K562 (cell line): ENCODE measurements at regions not wholly inside any gene's neighbourhood (a gene's known extent, or its start where the extent isn't known, plus 50 kb on each side); places are given as distances from the start of the nearest gene placed in this dataset.

Experiments
- ATAC-seq: fragments of 200-7000 bp; cut with Tn5 transposase; 3 replicates; pipeline ENCODE4 v1.9.1; 2020; ENCODE audit warnings: moderate library complexity
- BruUV-seq: library from RNA; stranded (reverse); fragments of 400-500 nt; replicated peaks from 2 replicates; lab custom pipeline; 2021; lab: Mats Ljungman, UMichigan
- CTCF ChIA-PET: fragments of 300-600 bp; formaldehyde crosslinking; extraction: SDS; loops from one replicate; lab custom pipeline; 2021; ENCODE audit warnings: low intra/inter-chr PET ratio; lab: Yijun Ruan, JAX
- POLR2A ChIA-PET: fragments of 300-600, 350-650 bp; sonication (Branson Sonifier 250); formaldehyde crosslinking; extraction: SDS; loops from one replicate; lab custom pipeline; 2021; ENCODE audit warnings: antibody characterized with exemption, inconsistent platforms; lab: Yijun Ruan, JAX
- DNase-seq, 4 experiments: peaks; one replicate each; pipeline versions ENCODE4 v3.0.0 to v3.0.0-alpha.2; 2011 to 2018; ENCODE audit warnings: low spot score in 3 of 4, mixed read lengths in 3 of 4; ENCODE audit errors: extremely low read depth in 1 of 4
- FAIRE-seq: peaks from 2 replicates; lab custom pipeline; 2011; peaks lifted over from hg19 to GRCh38; lab: Jason Lieb, UNC
- H2AFZ ChIP-seq: 2 replicates; pipeline ENCODE4 v1.6.0; 2011; ENCODE audit warnings: low read depth, low read length, control low read depth, inconsistent platforms
- H3K27ac ChIP-seq: fragments of 200-600 bp; 3 replicates; pipeline ENCODE4 v1.8.0; 2011; ENCODE audit warnings: low read depth, mild to moderate bottlenecking, control low read depth, inconsistent platforms, low read length, moderate library complexity, mixed read lengths; ENCODE audit errors: extremely low read depth
- H3K27me3 ChIP-seq, 2 experiments: fragments of 300-600 bp in 1 of 2; 2 replicates in 1 of 2; 3 replicates in 1 of 2; pipeline versions ENCODE4 v1.6.0 to v1.8.0; 2011; ENCODE audit warnings: inconsistent platforms in 2 of 2, low read length in 2 of 2, mild to moderate bottlenecking in 1 of 2, mixed read lengths in 1 of 2, moderate library complexity in 1 of 2; ENCODE audit not compliant: control insufficient read depth in 2 of 2, insufficient read depth in 2 of 2
- H3K36me3 ChIP-seq: fragments of 300-600 bp; 3 replicates; pipeline ENCODE4 v1.8.0; 2011; ENCODE audit warnings: mild to moderate bottlenecking, low read length, inconsistent platforms; ENCODE audit not compliant: control insufficient read depth, insufficient read depth
- H3K4me1 ChIP-seq, 2 experiments: fragments of 200-600 bp in 1 of 2; replicated peaks in 1 of 2; 2 replicates in 1 of 2; 3 replicates in 1 of 2; pipeline versions ENCODE4 v1.5.1 to v1.8.0; 2011; ENCODE audit warnings: inconsistent platforms in 2 of 2, low read length in 2 of 2, mild to moderate bottlenecking in 1 of 2, mixed read lengths in 1 of 2, moderate library complexity in 1 of 2; ENCODE audit not compliant: control insufficient read depth in 2 of 2, insufficient read depth in 2 of 2
- H3K4me2 ChIP-seq: 2 replicates; pipeline ENCODE4 v1.6.1; 2011; ENCODE audit warnings: low read length, control low read depth, inconsistent platforms, mixed read lengths; ENCODE audit not compliant: insufficient read depth
- H3K4me3 ChIP-seq: fragments of 200-600 bp; sonication (generic), shearing (Covaris generic); 2 replicates; pipeline ENCODE4 v1.5.1; 2016; ENCODE audit warnings: control low read depth, inconsistent platforms
- H3K79me2 ChIP-seq: fragments of 200-600 bp; 3 replicates; pipeline ENCODE4 v1.8.0; 2011; ENCODE audit warnings: low read length, inconsistent platforms; ENCODE audit not compliant: control insufficient read depth, insufficient read depth
- H3K9ac ChIP-seq, 2 experiments: 2 replicates each; pipeline versions ENCODE4 v1.6.0 to v1.6.1; 2011; ENCODE audit warnings: low read depth in 2 of 2, low read length in 2 of 2, control low read depth in 1 of 2, inconsistent platforms in 1 of 2, mild to moderate bottlenecking in 1 of 2, mixed read lengths in 1 of 2; ENCODE audit not compliant: insufficient read depth in 1 of 2
- H3K9me1 ChIP-seq: one replicate; pipeline ENCODE4 v1.6.0; 2011; ENCODE audit warnings: inconsistent platforms, mild to moderate bottlenecking, low read length, moderate library complexity; ENCODE audit not compliant: control insufficient read depth, insufficient read depth
- H3K9me3 ChIP-seq: replicated peaks from 2 replicates; pipeline ENCODE4 v1.5.1; 2011; ENCODE audit warnings: low read depth, low read length, inconsistent platforms; ENCODE audit not compliant: control insufficient read depth, insufficient read depth
- H4K20me1 ChIP-seq: replicated peaks from 2 replicates; pipeline ENCODE4 v1.6.1; 2011; ENCODE audit warnings: low read length, inconsistent platforms, mixed read lengths; ENCODE audit not compliant: control insufficient read depth, insufficient read depth
- ARID4B ChIP-seq: sonication (generic); formaldehyde crosslinking; IDR thresholded peaks from 2 replicates; pipeline ENCODE4 v1.8.0; 2022; ENCODE audit warnings: mild to moderate bottlenecking, missing genetic modification reagents
- DPF2 ChIP-seq: fragments of 450-650 bp; IDR thresholded peaks from 2 replicates; pipeline ENCODE4 v1.6.1; 2016
- ILF3 ChIP-seq: fragments of 450-650 bp; IDR thresholded peaks from 2 replicates; pipeline ENCODE4 v1.6.1; 2018; ENCODE audit warnings: antibody characterized with exemption, mild to moderate bottlenecking, moderate library complexity, borderline replicate concordance
- RHOXF2B ChIP-seq: fragments of 250-450 bp; sonication (Bioruptor Pico); conservative IDR thresholded peaks from 2 replicates; pipeline ENCODE4 v1.5.1; 2021
- SRSF3 ChIP-seq: fragments of 200-400 bp; formaldehyde crosslinking; IDR thresholded peaks from 2 replicates; pipeline ENCODE4 v1.6.1; 2016; ENCODE audit warnings: mild to moderate bottlenecking, low read length, moderate library complexity; ENCODE audit not compliant: insufficient read depth
- ZFP1 ChIP-seq: fragments of 450-650 bp; formaldehyde crosslinking; IDR thresholded peaks from 2 replicates; pipeline ENCODE4 v1.4.0; 2020; ENCODE audit warnings: mild to moderate bottlenecking, mixed read lengths
- ZNF512 ChIP-seq: IDR thresholded peaks from 2 replicates; pipeline ENCODE4 v1.6.1; 2016; ENCODE audit warnings: missing genetic modification characterization, missing compliant biosample characterization
- ZNF695 ChIP-seq: fragments of 450-650 bp; formaldehyde crosslinking; IDR thresholded peaks from 2 replicates; pipeline ENCODE4 v1.4.0; 2020; ENCODE audit warnings: mild to moderate bottlenecking, moderate library complexity
- WGBS: fragments of 100-300 bp; shearing (Covaris generic); methylation state at CpG from one replicate; pipeline ENCODE4 v1.1.6; 2016; ENCODE audit warnings: low coverage, mixed read lengths; ENCODE audit not compliant: insufficient coverage; ENCODE audit errors: missing lambda C conversion rate; 5-methylcytosine and 5-hydroxymethylcytosine counted together
- in situ Hi-C: fragments of 300-500 bp; cut with MboI; formaldehyde crosslinking; loops from 4 replicates; pipeline ENCODE4 v1.15.0; 2018; ENCODE audit warnings: inconsistent platforms, mixed read lengths
- intact Hi-C: fragments of 100-400 bp; cut with micrococcal nuclease; formaldehyde crosslinking; loops from 2 replicates; pipeline ENCODE4 v1.14.2; 2022
- TF ChIP-seq, protein P1 (sequence below): fragments of 450-650 bp; formaldehyde crosslinking; IDR thresholded peaks from 2 replicates; pipeline ENCODE4 v1.4.0; 2020; ENCODE audit warnings: mild to moderate bottlenecking, moderate library complexity
- TF ChIP-seq, protein P2 (sequence below), 2 experiments: IDR thresholded peaks in 1 of 2; conservative IDR thresholded peaks in 1 of 2; 2 replicates each; pipeline ENCODE4 v1.6.1; 2016; ENCODE audit warnings: low read depth in 2 of 2, mild to moderate bottlenecking in 1 of 2, missing compliant biosample characterization in 1 of 2, missing genetic modification characterization in 1 of 2, moderate library complexity in 1 of 2
- TF ChIP-seq, protein P3 (sequence below): fragments of 450-650 bp; conservative IDR thresholded peaks from 2 replicates; pipeline ENCODE4 v1.6.1; 2016; ENCODE audit warnings: missing genetic modification characterization, low read depth, mild to moderate bottlenecking, missing compliant biosample characterization, moderate library complexity

DNA sequence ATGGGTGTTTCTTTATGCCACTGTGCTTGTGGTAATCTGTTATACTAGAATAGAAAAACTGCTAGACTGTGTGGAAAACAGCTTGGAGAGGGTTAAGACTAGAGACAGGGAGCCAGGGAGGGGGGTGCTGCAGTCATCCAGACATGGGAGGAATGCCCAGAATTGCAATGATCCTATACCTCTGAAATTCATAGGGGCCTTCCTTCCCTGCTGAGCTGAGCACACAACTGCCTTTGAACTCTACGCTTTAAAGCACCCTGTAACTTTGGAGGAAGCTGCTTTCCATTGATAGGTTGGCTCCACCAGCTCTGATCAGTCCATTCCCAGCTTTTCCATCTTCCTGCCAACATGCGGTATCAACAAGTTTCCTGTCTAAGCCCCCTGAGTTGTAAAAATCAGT is 155.9 kb upstream of the RASGEF1B start:
- Histone ChIP-seq H3K36me3 (no peaks in the 10 kb centered on the region), H3K4me3 (no peak overlapping the region), H3K9ac (no peak overlapping the region), H3K9me1 (no peaks in the 10 kb centered on the region), H2AFZ (no peak overlapping the region), H3K79me2 (no peaks in the 10 kb centered on the region), H3K27ac (no peak overlapping the region), H3K4me2 (no peak overlapping the region), H3K27me3 (peaks cover 0 to 2% of the 10 kb centered on the region in 2 experiments; a peak in 2 of 5 replicates), H4K20me1 (no peaks in the 10 kb centered on the region), H3K9me3 (no peaks in the 10 kb centered on the region), H3K4me1 (no peaks in the 10 kb centered on the region)
- no peak for FAIRE-seq
- no TSS peak for BruUV-seq
- DNase-seq = no peak
- no peak for ATAC-seq
- WGBS = 0% methylated on average over 2 of the region's 2 CpGs
- ChIA-PET POLR2A (interaction anchor here (0.6 kb wide), 1 partner anchor 130 kb away, joined by 3 read pairs; no protein-coding TSS in a partner anchor), CTCF (no interaction called here)
- in situ Hi-C loops (no loop called here), intact Hi-C loops (no loop called here)
- TF ChIP-seq, protein P1, sequence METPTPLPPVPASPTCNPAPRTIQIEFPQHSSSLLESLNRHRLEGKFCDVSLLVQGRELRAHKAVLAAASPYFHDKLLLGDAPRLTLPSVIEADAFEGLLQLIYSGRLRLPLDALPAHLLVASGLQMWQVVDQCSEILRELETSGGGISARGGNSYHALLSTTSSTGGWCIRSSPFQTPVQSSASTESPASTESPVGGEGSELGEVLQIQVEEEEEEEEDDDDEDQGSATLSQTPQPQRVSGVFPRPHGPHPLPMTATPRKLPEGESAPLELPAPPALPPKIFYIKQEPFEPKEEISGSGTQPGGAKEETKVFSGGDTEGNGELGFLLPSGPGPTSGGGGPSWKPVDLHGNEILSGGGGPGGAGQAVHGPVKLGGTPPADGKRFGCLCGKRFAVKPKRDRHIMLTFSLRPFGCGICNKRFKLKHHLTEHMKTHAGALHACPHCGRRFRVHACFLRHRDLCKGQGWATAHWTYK = no peak
- TF ChIP-seq ZNF695 (CRISPR knock-in tag) (no peak), SRSF3 (no peak), RHOXF2B (CRISPR knock-in tag) (no peak), ZFP1 (CRISPR knock-in tag) (no peak), ILF3 (no peak), ARID4B (CRISPR knock-in tag) (no peak), DPF2 (no peak), ZNF512 (tag) (no peak)
- TF ChIP-seq, protein P2, sequence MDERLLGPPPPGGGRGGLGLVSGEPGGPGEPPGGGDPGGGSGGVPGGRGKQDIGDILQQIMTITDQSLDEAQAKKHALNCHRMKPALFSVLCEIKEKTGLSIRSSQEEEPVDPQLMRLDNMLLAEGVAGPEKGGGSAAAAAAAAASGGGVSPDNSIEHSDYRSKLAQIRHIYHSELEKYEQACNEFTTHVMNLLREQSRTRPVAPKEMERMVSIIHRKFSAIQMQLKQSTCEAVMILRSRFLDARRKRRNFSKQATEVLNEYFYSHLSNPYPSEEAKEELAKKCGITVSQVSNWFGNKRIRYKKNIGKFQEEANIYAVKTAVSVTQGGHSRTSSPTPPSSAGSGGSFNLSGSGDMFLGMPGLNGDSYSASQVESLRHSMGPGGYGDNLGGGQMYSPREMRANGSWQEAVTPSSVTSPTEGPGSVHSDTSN (CRISPR knock-in tag; IDR thresholded peaks at IDR 0.05; ENCODE audit: low read depth) = no peak
- TF ChIP-seq, protein P2 (tag; conservative IDR thresholded peaks at IDR 0.05; ENCODE audit: low read depth) = no peak
- TF ChIP-seq, protein P3, sequence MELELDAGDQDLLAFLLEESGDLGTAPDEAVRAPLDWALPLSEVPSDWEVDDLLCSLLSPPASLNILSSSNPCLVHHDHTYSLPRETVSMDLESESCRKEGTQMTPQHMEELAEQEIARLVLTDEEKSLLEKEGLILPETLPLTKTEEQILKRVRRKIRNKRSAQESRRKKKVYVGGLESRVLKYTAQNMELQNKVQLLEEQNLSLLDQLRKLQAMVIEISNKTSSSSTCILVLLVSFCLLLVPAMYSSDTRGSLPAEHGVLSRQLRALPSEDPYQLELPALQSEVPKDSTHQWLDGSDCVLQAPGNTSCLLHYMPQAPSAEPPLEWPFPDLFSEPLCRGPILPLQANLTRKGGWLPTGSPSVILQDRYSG = no peak
